GM23338 (cell line): ENCODE measurements at regions not wholly inside any gene's neighbourhood (a gene's known extent, or its start where the extent isn't known, plus 50 kb on each side); places are given as distances from the start of the nearest gene placed in this dataset.

Source experiments
- ATAC-seq: fragments of 200-7000 bp; cut with Tn5 transposase; 3 replicates; pipeline ENCODE4 v1.9.1; 2020
- DNase-seq: peaks from one replicate; pipeline ENCODE4 v3.0.0-alpha.2; 2015; ENCODE audit warnings: low spot score
- H2AFZ ChIP-seq: fragments of 200-600 bp; sonication (generic); 2 replicates; pipeline ENCODE4 v1.8.0; 2016; ENCODE audit warnings: antibody characterized with exemption, mild to moderate bottlenecking, moderate library complexity
- H3F3A ChIP-seq: fragments of 200-600 bp; sonication (generic); replicated peaks from 2 replicates; pipeline ENCODE4 v1.8.0; 2017; ENCODE audit warnings: antibody characterized with exemption, mixed run types, low read depth
- H3K27ac ChIP-seq: fragments of 200-600 bp; sonication (generic); 2 replicates; pipeline ENCODE4 v1.6.1; 2016; ENCODE audit warnings: low read depth
- H3K27me3 ChIP-seq: fragments of 200-600 bp; sonication (generic); 2 replicates; pipeline ENCODE4 v1.8.0; 2016; ENCODE audit warnings: mild to moderate bottlenecking, mixed run types, moderate library complexity; ENCODE audit not compliant: insufficient read depth
- H3K36me3 ChIP-seq: fragments of 200-600 bp; sonication (generic); 2 replicates; pipeline ENCODE4 v1.8.0; 2016; ENCODE audit warnings: mild to moderate bottlenecking; ENCODE audit not compliant: insufficient read depth
- H3K4me1 ChIP-seq: fragments of 200-600 bp; sonication (generic); 2 replicates; pipeline ENCODE4 v1.8.0; 2016; ENCODE audit warnings: mild to moderate bottlenecking, moderate library complexity; ENCODE audit not compliant: insufficient read depth
- H3K4me2 ChIP-seq: fragments of 200-600 bp; sonication (generic); 2 replicates; pipeline ENCODE4 v1.7.1; 2017; ENCODE audit warnings: mixed run types
- H3K4me3 ChIP-seq: fragments of 200-600 bp; sonication (generic); 2 replicates; pipeline ENCODE4 v1.6.1; 2016; ENCODE audit warnings: mixed run types
- H3K79me2 ChIP-seq: fragments of 200-600 bp; sonication (generic); replicated peaks from 2 replicates; pipeline ENCODE4 v1.8.0; 2017; ENCODE audit warnings: mild to moderate bottlenecking; ENCODE audit not compliant: insufficient read depth
- H3K9me2 ChIP-seq: fragments of 200-600 bp; sonication (generic); 2 replicates; pipeline ENCODE4 v1.8.0; 2017; ENCODE audit not compliant: insufficient read depth
- H4K20me1 ChIP-seq: fragments of 200-600 bp; sonication (generic); replicated peaks from 2 replicates; pipeline ENCODE4 v1.8.0; 2017; ENCODE audit warnings: mild to moderate bottlenecking; ENCODE audit not compliant: insufficient read depth
- H3K27ac Mint-ChIP-seq: 2 replicates; pipeline ENCODE4 v1.8.0; 2020; ENCODE audit warnings: inconsistent platforms, mild to moderate bottlenecking, moderate library complexity, mixed read lengths
- H3K27me3 Mint-ChIP-seq: 3 replicates; pipeline ENCODE4 v1.8.0; 2022; ENCODE audit warnings: low read depth, mild to moderate bottlenecking, moderate library complexity, mixed read lengths, inconsistent platforms; ENCODE audit not compliant: insufficient read depth, poor library complexity
- H3K36me3 Mint-ChIP-seq: 3 replicates; pipeline ENCODE4 v1.8.0; 2021; ENCODE audit warnings: low read depth, mild to moderate bottlenecking, inconsistent platforms, moderate library complexity, mixed read lengths
- H3K4me1 Mint-ChIP-seq: 3 replicates; pipeline ENCODE4 v1.8.0; 2020; ENCODE audit warnings: mild to moderate bottlenecking, inconsistent platforms, mixed read lengths
- H3K4me3 Mint-ChIP-seq: 3 replicates; pipeline ENCODE4 v1.8.0; 2021; ENCODE audit warnings: moderate library complexity, mild to moderate bottlenecking, inconsistent platforms, mixed read lengths
- H3K9me3 Mint-ChIP-seq: 3 replicates; pipeline ENCODE4 v1.8.0; 2020; ENCODE audit warnings: moderate library complexity, mild to moderate bottlenecking, inconsistent platforms, mixed read lengths
- CREB1 ChIP-seq: fragments of 250-450 bp; sonication (Bioruptor Pico); IDR thresholded peaks from 2 replicates; pipeline ENCODE4 v1.5.0; 2020; ENCODE audit warnings: low read depth, mild to moderate bottlenecking, moderate library complexity
- ETS1 ChIP-seq: IDR thresholded peaks from 2 replicates; pipeline ENCODE4 v1.6.1; 2016; ENCODE audit warnings: antibody characterized with exemption
- EZH2 ChIP-seq: fragments of 200-600 bp; sonication (generic); IDR thresholded peaks from one replicate; pipeline ENCODE4 v1.8.0; 2017; ENCODE audit warnings: antibody characterized with exemption, mild to moderate bottlenecking, low read depth; ENCODE audit not compliant: unreplicated experiment
- EZH2phosphoT487 ChIP-seq: fragments of 200-600 bp; sonication (generic); IDR thresholded peaks from one replicate; pipeline ENCODE4 v1.8.1; 2018; ENCODE audit warnings: antibody characterized with exemption; ENCODE audit not compliant: unreplicated experiment
- JUNB ChIP-seq: IDR thresholded peaks from one replicate; pipeline ENCODE4 v1.6.1; 2016; ENCODE audit warnings: antibody characterized with exemption; ENCODE audit not compliant: unreplicated experiment
- NANOG ChIP-seq: IDR thresholded peaks from 2 replicates; pipeline ENCODE4 v1.6.1; 2016; ENCODE audit warnings: antibody characterized with exemption, borderline replicate concordance
- POLR2AphosphoS5 ChIP-seq: IDR thresholded peaks from 2 replicates; pipeline ENCODE4 v1.6.1; 2016; ENCODE audit warnings: antibody characterized with exemption, low read depth
- REST ChIP-seq: IDR thresholded peaks from one replicate; pipeline ENCODE4 v1.6.1; 2018; ENCODE audit warnings: antibody characterized with exemption; ENCODE audit not compliant: unreplicated experiment
- STAT1 ChIP-seq: IDR thresholded peaks from one replicate; pipeline ENCODE4 v1.6.1; 2016; ENCODE audit warnings: antibody characterized with exemption; ENCODE audit not compliant: unreplicated experiment
- ZNF114 ChIP-seq: fragments of 250-450 bp; sonication (Bioruptor Pico); IDR thresholded peaks from 2 replicates; pipeline ENCODE4 v1.5.0; 2020; ENCODE audit warnings: mild to moderate bottlenecking, moderate library complexity
- ZNF331 ChIP-seq: fragments of 250-450 bp; sonication (Bioruptor Pico); IDR thresholded peaks from 2 replicates; pipeline ENCODE4 v1.5.0; 2020; ENCODE audit warnings: low read depth, mild to moderate bottlenecking, moderate library complexity
- TF ChIP-seq, protein P1 (sequence below), 2 experiments: fragments of 200-600 bp in 1 of 2; sonication (generic) in 1 of 2; conservative IDR thresholded peaks; 2 replicates each; pipeline versions ENCODE4 v1.5.1 to v1.6.1; 2016 to 2017; ENCODE audit warnings: antibody characterized with exemption in 2 of 2, low read depth in 2 of 2, mild to moderate bottlenecking in 2 of 2, moderate library complexity in 1 of 2
- TF ChIP-seq, protein P2 (sequence below): fragments of 250-450 bp; sonication (Bioruptor Pico); IDR thresholded peaks from 2 replicates; pipeline ENCODE4 v1.5.0; 2020; ENCODE audit warnings: mild to moderate bottlenecking, moderate library complexity

- no peak for TF ChIP-seq EZH2
- no peak for TF ChIP-seq ZNF331 (CRISPR knock-in tag)
- TF ChIP-seq, protein P1, sequence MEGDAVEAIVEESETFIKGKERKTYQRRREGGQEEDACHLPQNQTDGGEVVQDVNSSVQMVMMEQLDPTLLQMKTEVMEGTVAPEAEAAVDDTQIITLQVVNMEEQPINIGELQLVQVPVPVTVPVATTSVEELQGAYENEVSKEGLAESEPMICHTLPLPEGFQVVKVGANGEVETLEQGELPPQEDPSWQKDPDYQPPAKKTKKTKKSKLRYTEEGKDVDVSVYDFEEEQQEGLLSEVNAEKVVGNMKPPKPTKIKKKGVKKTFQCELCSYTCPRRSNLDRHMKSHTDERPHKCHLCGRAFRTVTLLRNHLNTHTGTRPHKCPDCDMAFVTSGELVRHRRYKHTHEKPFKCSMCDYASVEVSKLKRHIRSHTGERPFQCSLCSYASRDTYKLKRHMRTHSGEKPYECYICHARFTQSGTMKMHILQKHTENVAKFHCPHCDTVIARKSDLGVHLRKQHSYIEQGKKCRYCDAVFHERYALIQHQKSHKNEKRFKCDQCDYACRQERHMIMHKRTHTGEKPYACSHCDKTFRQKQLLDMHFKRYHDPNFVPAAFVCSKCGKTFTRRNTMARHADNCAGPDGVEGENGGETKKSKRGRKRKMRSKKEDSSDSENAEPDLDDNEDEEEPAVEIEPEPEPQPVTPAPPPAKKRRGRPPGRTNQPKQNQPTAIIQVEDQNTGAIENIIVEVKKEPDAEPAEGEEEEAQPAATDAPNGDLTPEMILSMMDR (conservative IDR thresholded peaks at IDR 0.05; ENCODE audit: low read depth in 2 of 2), result no peak
- TF ChIP-seq STAT1, result no peak
- TF ChIP-seq CREB1 (CRISPR knock-in tag), result no peak
- TF ChIP-seq REST, result no peak
- no peak for TF ChIP-seq EZH2phosphoT487
- no peak for TF ChIP-seq POLR2AphosphoS5
- TF ChIP-seq, protein P2, sequence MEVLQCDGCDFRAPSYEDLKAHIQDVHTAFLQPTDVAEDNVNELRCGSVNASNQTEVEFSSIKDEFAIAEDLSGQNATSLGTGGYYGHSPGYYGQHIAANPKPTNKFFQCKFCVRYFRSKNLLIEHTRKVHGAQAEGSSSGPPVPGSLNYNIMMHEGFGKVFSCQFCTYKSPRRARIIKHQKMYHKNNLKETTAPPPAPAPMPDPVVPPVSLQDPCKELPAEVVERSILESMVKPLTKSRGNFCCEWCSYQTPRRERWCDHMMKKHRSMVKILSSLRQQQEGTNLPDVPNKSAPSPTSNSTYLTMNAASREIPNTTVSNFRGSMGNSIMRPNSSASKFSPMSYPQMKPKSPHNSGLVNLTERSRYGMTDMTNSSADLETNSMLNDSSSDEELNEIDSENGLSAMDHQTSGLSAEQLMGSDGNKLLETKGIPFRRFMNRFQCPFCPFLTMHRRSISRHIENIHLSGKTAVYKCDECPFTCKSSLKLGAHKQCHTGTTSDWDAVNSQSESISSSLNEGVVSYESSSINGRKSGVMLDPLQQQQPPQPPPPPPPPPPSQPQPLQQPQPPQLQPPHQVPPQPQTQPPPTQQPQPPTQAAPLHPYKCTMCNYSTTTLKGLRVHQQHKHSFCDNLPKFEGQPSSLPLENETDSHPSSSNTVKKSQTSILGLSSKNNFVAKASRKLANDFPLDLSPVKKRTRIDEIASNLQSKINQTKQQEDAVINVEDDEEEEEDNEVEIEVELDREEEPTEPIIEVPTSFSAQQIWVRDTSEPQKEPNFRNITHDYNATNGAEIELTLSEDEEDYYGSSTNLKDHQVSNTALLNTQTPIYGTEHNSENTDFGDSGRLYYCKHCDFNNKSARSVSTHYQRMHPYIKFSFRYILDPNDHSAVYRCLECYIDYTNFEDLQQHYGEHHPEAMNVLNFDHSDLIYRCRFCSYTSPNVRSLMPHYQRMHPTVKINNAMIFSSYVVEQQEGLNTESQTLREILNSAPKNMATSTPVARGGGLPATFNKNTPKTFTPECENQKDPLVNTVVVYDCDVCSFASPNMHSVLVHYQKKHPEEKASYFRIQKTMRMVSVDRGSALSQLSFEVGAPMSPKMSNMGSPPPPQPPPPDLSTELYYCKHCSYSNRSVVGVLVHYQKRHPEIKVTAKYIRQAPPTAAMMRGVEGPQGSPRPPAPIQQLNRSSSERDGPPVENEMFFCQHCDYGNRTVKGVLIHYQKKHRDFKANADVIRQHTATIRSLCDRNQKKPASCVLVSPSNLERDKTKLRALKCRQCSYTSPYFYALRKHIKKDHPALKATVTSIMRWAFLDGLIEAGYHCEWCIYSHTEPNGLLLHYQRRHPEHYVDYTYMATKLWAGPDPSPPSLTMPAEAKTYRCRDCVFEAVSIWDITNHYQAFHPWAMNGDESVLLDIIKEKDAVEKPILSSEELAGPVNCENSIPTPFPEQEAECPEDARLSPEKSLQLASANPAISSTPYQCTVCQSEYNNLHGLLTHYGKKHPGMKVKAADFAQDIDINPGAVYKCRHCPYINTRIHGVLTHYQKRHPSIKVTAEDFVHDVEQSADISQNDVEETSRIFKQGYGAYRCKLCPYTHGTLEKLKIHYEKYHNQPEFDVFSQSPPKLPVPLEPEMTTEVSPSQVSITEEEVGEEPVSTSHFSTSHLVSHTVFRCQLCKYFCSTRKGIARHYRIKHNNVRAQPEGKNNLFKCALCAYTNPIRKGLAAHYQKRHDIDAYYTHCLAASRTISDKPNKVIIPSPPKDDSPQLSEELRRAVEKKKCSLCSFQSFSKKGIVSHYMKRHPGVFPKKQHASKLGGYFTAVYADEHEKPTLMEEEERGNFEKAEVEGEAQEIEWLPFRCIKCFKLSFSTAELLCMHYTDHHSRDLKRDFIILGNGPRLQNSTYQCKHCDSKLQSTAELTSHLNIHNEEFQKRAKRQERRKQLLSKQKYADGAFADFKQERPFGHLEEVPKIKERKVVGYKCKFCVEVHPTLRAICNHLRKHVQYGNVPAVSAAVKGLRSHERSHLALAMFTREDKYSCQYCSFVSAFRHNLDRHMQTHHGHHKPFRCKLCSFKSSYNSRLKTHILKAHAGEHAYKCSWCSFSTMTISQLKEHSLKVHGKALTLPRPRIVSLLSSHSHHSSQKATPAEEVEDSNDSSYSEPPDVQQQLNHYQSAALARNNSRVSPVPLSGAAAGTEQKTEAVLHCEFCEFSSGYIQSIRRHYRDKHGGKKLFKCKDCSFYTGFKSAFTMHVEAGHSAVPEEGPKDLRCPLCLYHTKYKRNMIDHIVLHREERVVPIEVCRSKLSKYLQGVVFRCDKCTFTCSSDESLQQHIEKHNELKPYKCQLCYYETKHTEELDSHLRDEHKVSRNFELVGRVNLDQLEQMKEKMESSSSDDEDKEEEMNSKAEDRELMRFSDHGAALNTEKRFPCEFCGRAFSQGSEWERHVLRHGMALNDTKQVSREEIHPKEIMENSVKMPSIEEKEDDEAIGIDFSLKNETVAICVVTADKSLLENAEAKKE (CRISPR knock-in tag), result no peak
- TF ChIP-seq ETS1, result no peak
- no peak for TF ChIP-seq JUNB
- no peak for TF ChIP-seq NANOG
- no peak for TF ChIP-seq ZNF114 (CRISPR knock-in tag)
- H3K36me3 ChIP-seq, result no peaks in the 10 kb centered on the region
- H2AFZ ChIP-seq, result peak overlapping the region; percentile 52; the same call in 1 of the 2 replicates
- DNase-seq (no peak), ATAC-seq (no peak)
- Mint-ChIP-seq H3K27ac (no peak overlapping the region), H3K4me1 (peaks cover 13% of the 10 kb centered on the region), H3K27me3 (peaks cover 3% of the 10 kb centered on the region), H3K9me3 (peaks cover 71% of the 10 kb centered on the region), H3K4me3 (no peak overlapping the region), H3K36me3 (peaks cover 2% of the 10 kb centered on the region; the same call in 1 of the 3 replicates)
- H3F3A ChIP-seq, result no peaks in the 10 kb centered on the region
- H3K4me3 ChIP-seq, result no peak overlapping the region
- peaks cover 5% of the 10 kb centered on the region; the same call in 1 of the 2 replicates for H3K4me1 ChIP-seq
- no peak overlapping the region for H3K4me2 ChIP-seq
- H3K27ac ChIP-seq, result no peak overlapping the region
- no peaks in the 10 kb centered on the region for H4K20me1 ChIP-seq
- H3K9me2 ChIP-seq, result no peaks in the 10 kb centered on the region
- H3K27me3 ChIP-seq, result no peaks in the 10 kb centered on the region
- H3K79me2 ChIP-seq, result no peaks in the 10 kb centered on the region
Observed at GRCh38 chr2:5983511-5984272, 291.5 kb downstream of the SOX11 start.
